ENCODE measurements at regions not wholly inside any gene's neighbourhood (a gene's known extent, or its start where the extent isn't known, plus 50 kb on each side); places are given as distances from the start of the nearest gene placed in this dataset.

- WGBS, 3 donors: 94 to 96% (median 95%) methylated on average over 4 of the region's 4 CpGs
- intact Hi-C loops (cut with DNase I): no loop called here
- H3K27me3 ChIP-seq (ENCODE audit: insufficient read depth in 3 of 3, low read length in 2 of 3): no peaks in the 10 kb centered on the region
- H3K4me3 ChIP-seq: no peak overlapping the region
- DNase-seq (no peak), ATAC-seq (no peak)
- H3K27ac ChIP-seq: no peak overlapping the region
- H3K36me3 ChIP-seq (ENCODE audit: insufficient read depth in 1 of 2, low read depth in 1 of 2): no peaks in the 10 kb centered on the region
- TF ChIP-seq, protein P1, sequence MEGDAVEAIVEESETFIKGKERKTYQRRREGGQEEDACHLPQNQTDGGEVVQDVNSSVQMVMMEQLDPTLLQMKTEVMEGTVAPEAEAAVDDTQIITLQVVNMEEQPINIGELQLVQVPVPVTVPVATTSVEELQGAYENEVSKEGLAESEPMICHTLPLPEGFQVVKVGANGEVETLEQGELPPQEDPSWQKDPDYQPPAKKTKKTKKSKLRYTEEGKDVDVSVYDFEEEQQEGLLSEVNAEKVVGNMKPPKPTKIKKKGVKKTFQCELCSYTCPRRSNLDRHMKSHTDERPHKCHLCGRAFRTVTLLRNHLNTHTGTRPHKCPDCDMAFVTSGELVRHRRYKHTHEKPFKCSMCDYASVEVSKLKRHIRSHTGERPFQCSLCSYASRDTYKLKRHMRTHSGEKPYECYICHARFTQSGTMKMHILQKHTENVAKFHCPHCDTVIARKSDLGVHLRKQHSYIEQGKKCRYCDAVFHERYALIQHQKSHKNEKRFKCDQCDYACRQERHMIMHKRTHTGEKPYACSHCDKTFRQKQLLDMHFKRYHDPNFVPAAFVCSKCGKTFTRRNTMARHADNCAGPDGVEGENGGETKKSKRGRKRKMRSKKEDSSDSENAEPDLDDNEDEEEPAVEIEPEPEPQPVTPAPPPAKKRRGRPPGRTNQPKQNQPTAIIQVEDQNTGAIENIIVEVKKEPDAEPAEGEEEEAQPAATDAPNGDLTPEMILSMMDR (IDR thresholded peaks at IDR 0.05): no peak
- no peaks in the 10 kb centered on the region for H3K4me1 ChIP-seq
- no peaks in the 10 kb centered on the region for H3K9me3 ChIP-seq
These were observed 306.0 kb upstream of the KCNJ16 start for GRCh38 chr17:69769050-69769449.

DNA sequence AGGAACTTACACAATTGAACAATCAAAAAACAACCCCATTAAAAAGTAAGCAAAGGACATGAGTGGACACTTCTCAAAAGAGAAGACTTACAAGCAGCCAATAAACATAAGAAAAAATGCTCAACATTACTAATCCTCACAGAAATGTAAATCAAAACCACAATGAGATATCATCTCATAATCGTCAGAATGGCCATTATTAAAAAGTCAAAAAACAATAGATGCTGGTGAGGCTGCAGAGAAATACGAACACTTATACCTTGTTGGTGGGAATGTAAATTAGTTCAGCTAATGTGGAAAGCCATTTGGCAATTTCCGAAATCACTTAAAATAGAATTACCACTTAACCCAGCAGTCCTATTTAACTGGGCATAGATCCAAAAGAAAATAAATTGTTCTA lies 301.9 kb upstream of the KCNJ16 start:
- H3K4me1 ChIP-seq: no peaks in the 10 kb centered on the region
- TF ChIP-seq, protein P1 (IDR thresholded peaks at IDR 0.05): no peak
- no peak overlapping the region for H3K27ac ChIP-seq
- H3K36me3 ChIP-seq (ENCODE audit: insufficient read depth in 1 of 2, low read depth in 1 of 2): no peaks in the 10 kb centered on the region
- H3K9me3 ChIP-seq: no peaks in the 10 kb centered on the region
- DNase-seq (no peak), ATAC-seq (no peak)
- H3K4me3 ChIP-seq: no peak overlapping the region
- WGBS, 3 donors: 68 to 71% (median 71%) methylated on average over 3 of the region's 3 CpGs
- no peaks in the 10 kb centered on the region for H3K27me3 ChIP-seq (ENCODE audit: insufficient read depth in 3 of 3, low read length in 2 of 3)
- intact Hi-C loops (cut with DNase I): no loop called here

- TF ChIP-seq, protein P1 (IDR thresholded peaks at IDR 0.05): no peak
- DNase-seq (no peak), ATAC-seq (no peak)
- H3K9me3 ChIP-seq: no peaks in the 10 kb centered on the region
- H3K36me3 ChIP-seq (ENCODE audit: insufficient read depth in 1 of 2, low read depth in 1 of 2): no peaks in the 10 kb centered on the region
- 84 to 90% (median 88%) methylated on average over 8 of the region's 8 CpGs for WGBS, 3 donors
- no peaks in the 10 kb centered on the region for H3K4me1 ChIP-seq
- no peaks in the 10 kb centered on the region for H3K27me3 ChIP-seq (ENCODE audit: insufficient read depth in 3 of 3, low read length in 2 of 3)
- H3K4me3 ChIP-seq: no peak overlapping the region
- intact Hi-C loops (cut with DNase I): no loop called here
- H3K27ac ChIP-seq: no peak overlapping the region
These were observed 295.4 kb upstream of the KCNJ16 start for GRCh38 chr17:69779378-69780214.

GRCh38 chr17:69783865-69784264 lies 291.2 kb upstream of the KCNJ16 start:
- no peaks in the 10 kb centered on the region for H3K27me3 ChIP-seq (ENCODE audit: insufficient read depth in 3 of 3, low read length in 2 of 3)
- TF ChIP-seq, protein P1 (IDR thresholded peaks at IDR 0.05): no peak
- H3K9me3 ChIP-seq: no peaks in the 10 kb centered on the region
- H3K4me3 ChIP-seq: no peak overlapping the region
- H3K36me3 ChIP-seq (ENCODE audit: insufficient read depth in 1 of 2, low read depth in 1 of 2): no peaks in the 10 kb centered on the region
- 84 to 87% (median 85%) methylated on average over 3 of the region's 3 CpGs for WGBS, 3 donors
- intact Hi-C loops (cut with DNase I): no loop called here
- DNase-seq: no peak
- no peak overlapping the region for H3K27ac ChIP-seq
- ATAC-seq: no peak
- no peaks in the 10 kb centered on the region for H3K4me1 ChIP-seq

DNA sequence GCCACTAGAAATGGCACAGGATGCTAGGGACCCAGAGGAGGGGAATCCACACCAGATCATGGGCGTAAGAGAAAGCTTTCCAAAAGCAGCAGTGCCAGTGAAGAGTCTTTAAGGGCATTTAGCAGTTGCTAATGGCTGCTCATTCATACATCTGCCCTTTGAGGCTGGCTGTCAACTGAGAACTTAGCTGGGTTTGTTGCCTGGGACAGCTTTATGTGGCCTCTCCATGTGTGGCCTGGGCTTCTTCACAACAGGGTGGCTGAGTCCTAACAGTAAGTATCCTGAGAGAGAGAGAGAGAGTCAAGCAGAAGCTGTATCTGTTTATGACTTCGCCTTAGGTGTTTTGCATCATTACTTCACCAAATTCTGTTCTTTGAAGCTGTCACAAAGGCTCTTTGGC lies 286.1 kb upstream of the KCNJ16 start:
- no peak overlapping the region for H3K4me3 ChIP-seq
- 73 to 98% (median 97%) methylated on average over 2 of the region's 2 CpGs for WGBS, 3 donors
- TF ChIP-seq, protein P1 (IDR thresholded peaks at IDR 0.05): no peak
- intact Hi-C loops (cut with DNase I): no loop called here
- no peaks in the 10 kb centered on the region for H3K27me3 ChIP-seq (ENCODE audit: insufficient read depth in 3 of 3, low read length in 2 of 3)
- H3K4me1 ChIP-seq: no peaks in the 10 kb centered on the region
- no peak overlapping the region for H3K27ac ChIP-seq
- DNase-seq (no peak), ATAC-seq (no peak)
- H3K36me3 ChIP-seq (ENCODE audit: insufficient read depth in 1 of 2, low read depth in 1 of 2): no peaks in the 10 kb centered on the region
- no peaks in the 10 kb centered on the region for H3K9me3 ChIP-seq

Measured in psoas muscle (tissue), 7 donors.